ENCODE measurements at regions not wholly inside any gene's neighbourhood (a gene's known extent, or its start where the extent isn't known, plus 50 kb on each side); places are given as distances from the start of the nearest gene placed in this dataset.
"Not testable (repeated sequence)": the region's sequence is repeated elsewhere in the genome, so short reads cannot be mapped to it uniquely, and the experiment has no call there.

DNA sequence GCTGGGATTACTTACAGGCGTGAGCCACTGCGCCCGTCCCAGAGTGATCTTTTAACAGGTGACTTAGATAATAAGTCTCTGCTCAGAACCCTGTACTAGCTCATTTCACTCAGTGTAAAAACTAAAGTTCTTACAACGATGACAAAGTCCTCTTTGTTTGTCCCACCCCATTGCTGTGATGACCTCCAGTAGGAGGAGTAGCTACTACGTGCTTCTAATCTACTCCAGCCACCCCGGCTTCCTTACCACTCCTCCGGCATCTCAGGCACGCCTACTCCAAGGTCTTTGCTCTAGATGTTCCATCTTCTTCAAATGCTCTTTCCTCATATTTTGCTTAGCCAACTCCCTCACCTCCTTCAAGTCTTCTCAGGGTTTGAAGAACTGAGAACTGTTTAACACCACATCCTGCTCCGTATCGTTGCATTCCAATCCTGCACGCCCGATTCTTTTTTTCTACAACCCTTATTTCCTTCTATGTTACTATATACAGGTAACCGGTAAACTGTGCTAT is 108.4 kb upstream of the METTL14 start:
- TF ChIP-seq EZH2 (IDR thresholded peaks at IDR 0.05); TCF7L2 (IDR thresholded peaks at IDR 0.05; ENCODE audit: borderline replicate concordance, extremely low read depth, insufficient read depth, insufficient read length); EGR1 (IDR thresholded peaks at IDR 0.05; ENCODE audit: low read depth); POLR2AphosphoS5 (IDR thresholded peaks at IDR 0.05; ENCODE audit: low read depth, low read length); YY1 (IDR thresholded peaks at IDR 0.05; ENCODE audit: extremely low read depth, insufficient replicate concordance, low read depth, low read length): not testable (repeated sequence)
- TF ChIP-seq, protein P1, sequence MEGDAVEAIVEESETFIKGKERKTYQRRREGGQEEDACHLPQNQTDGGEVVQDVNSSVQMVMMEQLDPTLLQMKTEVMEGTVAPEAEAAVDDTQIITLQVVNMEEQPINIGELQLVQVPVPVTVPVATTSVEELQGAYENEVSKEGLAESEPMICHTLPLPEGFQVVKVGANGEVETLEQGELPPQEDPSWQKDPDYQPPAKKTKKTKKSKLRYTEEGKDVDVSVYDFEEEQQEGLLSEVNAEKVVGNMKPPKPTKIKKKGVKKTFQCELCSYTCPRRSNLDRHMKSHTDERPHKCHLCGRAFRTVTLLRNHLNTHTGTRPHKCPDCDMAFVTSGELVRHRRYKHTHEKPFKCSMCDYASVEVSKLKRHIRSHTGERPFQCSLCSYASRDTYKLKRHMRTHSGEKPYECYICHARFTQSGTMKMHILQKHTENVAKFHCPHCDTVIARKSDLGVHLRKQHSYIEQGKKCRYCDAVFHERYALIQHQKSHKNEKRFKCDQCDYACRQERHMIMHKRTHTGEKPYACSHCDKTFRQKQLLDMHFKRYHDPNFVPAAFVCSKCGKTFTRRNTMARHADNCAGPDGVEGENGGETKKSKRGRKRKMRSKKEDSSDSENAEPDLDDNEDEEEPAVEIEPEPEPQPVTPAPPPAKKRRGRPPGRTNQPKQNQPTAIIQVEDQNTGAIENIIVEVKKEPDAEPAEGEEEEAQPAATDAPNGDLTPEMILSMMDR (IDR thresholded peaks at IDR 0.05 in 2 of 3, conservative IDR thresholded peaks at IDR 0.05 in 1 of 3; ENCODE audit: borderline replicate concordance in 1 of 3, insufficient read depth in 1 of 3, low read depth in 2 of 3, low read length in 2 of 3) = not testable (repeated sequence)
